ENCODE measurements at regions not wholly inside any gene's neighbourhood (a gene's known extent, or its start where the extent isn't known, plus 50 kb on each side); places are given as distances from the start of the nearest gene placed in this dataset.
"Not testable (repeated sequence)": the region's sequence is repeated elsewhere in the genome, so short reads cannot be mapped to it uniquely, and the experiment has no call there.

GRCh38 chr19:28549680-28550277 lies 663.2 kb downstream of the UQCRFS1 start:
- DNase-seq: no peak

DNA sequence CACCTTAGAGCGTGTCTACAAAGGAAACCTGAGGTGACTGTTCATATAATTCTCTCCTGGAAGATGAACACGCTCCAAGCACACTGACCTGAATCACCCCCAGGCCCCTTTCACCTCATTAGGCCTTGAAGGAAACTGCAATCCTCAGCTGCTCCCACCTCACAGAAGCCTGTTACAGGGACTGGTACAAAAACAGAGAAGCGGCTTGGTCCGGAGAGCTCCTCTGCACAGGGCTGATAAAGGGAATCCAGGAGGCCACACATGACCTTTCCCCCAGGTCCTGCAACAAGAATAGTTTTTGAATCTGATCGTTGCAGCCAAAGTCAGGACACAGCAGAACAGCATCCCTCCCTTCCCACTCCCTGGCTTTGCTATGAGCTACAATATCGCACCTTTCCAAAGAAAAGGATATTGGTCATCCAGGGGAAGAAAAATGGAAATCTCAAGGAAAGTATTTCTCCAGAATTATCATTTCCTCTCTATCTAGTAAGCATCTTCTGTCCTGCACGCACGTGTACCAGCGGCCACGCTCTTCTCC lies 666.7 kb downstream of the UQCRFS1 start:
- no peak for DNase-seq

DNA sequence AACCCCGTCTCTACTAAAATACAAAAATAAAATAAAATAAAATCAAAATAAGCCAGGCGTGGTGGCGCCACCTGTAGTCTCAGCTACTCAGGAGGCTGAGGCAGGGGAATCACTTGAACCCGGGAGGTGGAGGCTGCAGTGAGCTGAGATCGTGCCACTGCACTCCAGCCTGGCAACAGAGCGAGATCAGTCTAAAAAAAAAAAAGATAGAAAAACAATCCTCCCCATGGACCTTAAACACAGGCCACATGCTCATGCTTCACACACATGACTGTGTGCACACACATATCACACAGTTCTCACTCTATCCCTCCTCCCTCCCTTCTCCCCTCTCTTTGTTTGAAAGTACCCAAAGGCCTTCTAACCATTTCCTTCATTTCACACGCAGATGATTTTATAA lies 667.6 kb downstream of the UQCRFS1 start:
- DNase-seq: not testable (repeated sequence)

DNA sequence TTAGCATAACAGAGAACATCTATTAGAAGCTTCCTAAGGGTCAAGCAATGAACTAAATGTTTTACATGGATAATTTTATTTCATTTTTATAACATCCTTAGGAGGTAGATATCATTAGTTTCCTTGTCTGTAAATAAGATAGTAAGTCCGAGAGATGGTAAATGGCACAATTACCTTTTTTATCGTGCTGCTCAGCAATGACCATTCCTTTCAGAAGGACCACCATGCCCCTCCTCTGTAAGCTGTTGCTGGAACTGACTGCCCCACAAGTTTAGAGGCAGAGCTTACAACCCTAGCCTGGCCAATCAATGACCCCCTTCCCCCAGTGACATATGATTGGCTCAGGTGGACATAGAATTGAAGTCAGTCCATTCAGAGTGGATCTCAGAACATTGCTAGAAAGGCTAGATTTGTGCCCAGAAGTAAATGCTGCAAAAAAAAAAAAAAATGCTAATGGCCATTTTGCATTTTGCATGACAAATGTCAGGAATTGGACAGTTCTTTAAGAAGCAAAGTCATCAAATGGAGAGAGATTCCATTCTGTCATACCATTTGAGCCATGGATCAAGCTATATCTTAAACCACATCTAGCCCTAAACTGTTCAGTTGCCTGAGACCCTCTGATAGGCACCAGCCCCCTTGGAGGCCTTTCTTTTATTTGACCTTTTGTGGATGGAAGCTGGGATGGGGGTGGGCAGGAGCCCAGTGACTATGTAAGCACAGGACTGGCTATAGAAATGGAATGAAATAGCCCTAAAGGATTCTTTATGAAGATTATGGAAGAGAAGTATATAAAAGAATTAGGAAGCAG lies 668.3 kb downstream of the UQCRFS1 start:
- no peak for DNase-seq

- DNase-seq: no peak
These were observed 669.6 kb downstream of the UQCRFS1 start for GRCh38 chr19:28543244-28543776.

DNA sequence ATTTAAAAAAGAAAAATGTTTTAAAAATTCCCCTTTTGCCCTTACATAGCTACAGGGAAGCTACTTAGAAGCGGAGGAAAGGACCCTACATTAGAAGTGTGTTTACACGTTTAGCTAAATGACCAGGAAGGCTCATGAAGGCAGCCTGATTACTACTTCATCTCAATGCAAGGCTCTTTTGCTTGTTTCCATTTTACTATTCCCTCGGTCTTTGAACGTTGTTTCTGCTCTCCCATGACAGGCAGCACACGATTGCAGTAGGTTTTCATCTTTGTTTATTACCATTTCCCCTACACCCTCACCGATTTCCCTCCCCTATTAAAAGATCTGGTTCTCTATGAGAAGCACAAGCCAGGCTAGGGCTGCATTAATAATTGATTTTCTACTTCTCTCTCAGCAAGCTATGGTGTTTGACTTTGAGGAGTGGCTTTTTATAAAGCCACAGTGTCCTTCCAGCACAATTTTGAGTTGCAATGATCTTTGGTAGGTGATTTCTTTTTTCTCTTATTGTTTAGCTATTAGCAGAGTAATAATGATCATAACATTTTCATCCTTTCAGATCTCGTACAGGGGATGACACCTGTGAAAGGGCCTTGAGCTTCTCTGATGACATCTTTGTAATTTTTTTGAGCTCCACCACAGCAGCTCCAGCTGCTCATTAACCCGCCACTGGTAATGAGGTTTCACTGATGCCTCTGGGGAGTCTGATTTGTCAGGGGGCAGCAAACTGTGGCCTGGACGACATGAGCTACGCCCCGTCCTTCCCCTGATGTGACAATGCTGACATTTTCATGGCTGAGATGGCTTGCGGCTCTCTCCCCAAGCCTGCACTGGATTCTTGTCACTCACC lies 670.3 kb downstream of the UQCRFS1 start:
- DNase-seq: no peak

- DNase-seq: no peak
These were observed 671.2 kb downstream of the UQCRFS1 start for GRCh38 chr19:28541602-28542393.

DNA sequence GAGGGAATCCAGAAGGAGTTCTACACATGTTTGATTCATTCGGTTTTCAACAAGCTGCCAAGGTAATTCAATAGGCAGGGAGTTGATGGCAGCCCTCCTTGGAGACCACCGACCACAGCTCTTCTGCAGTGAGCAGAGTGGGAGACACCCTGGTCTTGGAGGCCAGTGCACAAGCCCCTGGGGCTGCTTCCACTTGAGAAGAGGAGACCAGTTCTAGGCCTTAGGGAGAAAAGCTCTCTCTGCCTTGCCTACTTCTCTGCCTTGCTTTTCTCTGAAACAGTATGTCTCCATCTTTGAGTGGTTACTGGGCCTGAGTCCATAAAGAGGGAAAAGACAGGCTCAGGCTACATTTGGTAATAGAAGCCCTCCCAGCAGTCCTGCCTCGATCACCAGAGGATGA lies 671.9 kb downstream of the UQCRFS1 start:
- no peak for DNase-seq

GRCh38 chr19:28540385-28540784 lies 672.6 kb downstream of the UQCRFS1 start:
- DNase-seq: not testable (repeated sequence)

DNA sequence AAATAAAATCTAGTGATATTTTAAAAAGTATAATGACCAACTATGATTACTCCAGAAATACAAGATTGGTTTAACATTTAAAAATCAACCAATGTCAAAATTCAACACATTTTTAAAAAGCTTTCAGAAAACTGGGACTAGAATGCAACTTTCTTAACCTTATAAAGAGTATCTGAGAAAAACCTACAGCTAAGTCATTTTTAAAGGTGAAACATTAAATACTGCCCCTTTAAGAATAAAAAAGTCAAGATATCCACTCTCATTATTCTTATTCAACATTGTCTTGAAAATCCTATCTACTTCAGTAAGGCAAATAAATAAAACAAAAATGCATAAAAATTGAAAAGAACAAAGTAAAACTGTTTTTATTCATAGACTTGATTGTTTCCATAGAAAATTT lies 673.2 kb downstream of the UQCRFS1 start:
- no peak for DNase-seq

GRCh38 chr19:28538579-28538978 lies 674.4 kb downstream of the UQCRFS1 start:
- DNase-seq: not testable (repeated sequence)

GRCh38 chr19:28537896-28538295 lies 675.1 kb downstream of the UQCRFS1 start:
- DNase-seq: no peak

DNA sequence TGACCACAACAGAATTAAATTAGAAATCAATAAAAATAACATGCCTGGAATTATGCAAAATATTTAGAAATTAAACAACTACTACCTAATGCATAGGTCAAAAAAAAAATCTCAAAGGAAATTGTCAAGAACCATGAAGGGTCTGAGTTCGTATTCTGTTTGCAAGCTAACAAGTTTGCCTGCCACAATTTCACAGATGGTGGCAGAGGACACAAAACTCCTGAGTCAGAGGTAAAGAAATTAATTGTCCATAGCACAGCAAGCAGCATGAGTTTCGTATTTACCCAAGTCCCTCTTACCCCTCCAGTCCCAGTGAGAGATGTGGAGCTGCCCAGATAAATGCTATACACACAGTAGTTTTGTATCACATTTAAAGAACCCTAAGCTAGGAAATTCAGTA lies 675.9 kb downstream of the UQCRFS1 start:
- DNase-seq: no peak

- no peak for DNase-seq
These were observed 677.6 kb downstream of the UQCRFS1 start for GRCh38 chr19:28535352-28535775.

DNA sequence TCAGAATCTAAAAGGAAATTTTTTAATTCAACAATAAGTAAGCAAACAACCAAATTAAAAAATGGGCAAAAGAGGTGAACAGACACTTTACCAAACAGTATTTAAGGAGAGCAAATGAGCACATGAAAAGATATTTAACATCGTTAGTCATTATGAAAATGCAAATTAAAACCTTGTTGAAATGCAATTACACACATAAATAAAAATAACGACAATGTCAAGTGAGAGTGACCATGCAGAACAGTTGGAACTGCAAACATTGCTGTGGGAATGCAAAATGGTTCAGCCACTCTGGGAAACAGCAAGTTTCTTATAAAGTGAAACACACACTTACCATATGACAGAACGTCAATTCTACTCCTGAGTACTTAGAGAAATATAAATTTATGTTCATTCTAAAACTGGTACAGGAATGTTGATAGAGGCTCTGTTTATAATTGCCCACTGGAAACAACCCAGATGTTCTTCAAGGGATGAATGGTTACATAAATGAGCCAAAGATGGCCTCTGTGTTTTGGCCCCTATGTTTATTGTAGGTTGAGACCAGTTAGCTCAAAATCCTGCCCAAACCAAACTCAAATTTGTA lies 678.1 kb downstream of the UQCRFS1 start:
- DNase-seq: no peak

- DNase-seq: no peak
These were observed 680.1 kb downstream of the UQCRFS1 start for GRCh38 chr19:28532765-28533341.

GRCh38 chr19:28531979-28532378 lies 681.0 kb downstream of the UQCRFS1 start:
- no peak for DNase-seq

DNA sequence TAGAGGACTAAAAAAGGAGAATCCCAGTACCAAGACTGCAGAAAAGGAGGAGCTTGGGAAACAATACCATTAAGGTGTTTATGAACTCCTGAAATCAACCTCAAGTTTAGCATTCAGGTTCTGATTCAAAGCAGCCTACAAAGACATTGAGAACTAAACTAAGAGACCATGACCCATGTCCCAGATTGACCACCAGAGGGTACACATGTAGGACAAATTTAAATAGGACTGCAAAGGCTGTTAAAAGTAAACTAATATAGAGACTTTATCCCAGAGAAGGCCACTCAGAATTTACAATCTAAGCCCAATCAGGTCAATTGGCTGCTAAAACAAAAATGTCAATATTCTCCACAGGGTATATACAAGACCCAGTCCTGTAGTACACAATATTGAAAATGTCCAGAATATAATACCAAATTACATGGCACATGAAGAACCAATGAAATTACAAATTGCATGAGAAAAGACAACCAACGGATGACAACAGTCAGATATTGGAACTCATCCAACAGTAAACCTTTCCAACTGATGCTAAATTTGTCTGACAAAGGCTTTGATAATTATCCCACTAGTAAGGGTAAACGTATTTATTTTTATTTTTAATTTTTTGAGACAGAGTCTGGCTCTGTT lies 682.4 kb downstream of the UQCRFS1 start:
- DNase-seq: no peak

- no peak for DNase-seq
These were observed 686.9 kb downstream of the UQCRFS1 start for GRCh38 chr19:28526038-28526437.

GRCh38 chr19:28523619-28524018 lies 689.3 kb downstream of the UQCRFS1 start:
- DNase-seq: no peak

DNA sequence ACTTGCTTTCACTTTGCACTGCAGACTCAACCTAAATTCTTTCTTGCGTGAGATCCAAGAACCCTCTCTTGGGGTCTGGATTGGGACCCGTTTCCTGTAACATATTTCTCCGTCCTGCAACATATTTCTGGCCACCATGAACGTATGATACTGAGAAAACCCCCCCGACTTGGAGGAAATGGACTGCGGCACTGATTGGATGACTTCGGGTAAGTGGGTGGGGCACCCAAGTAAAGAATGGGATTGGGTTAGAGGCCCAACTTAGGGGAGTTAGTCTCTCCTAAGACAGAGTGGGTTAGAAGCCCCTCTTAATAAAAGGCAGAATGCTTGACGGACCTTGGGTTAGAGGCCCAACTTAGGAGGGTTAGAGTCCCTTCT lies 690.4 kb downstream of the UQCRFS1 start:
- DNase-seq: no peak
